Astrocyte (in vitro differentiated cells and primary cell): ENCODE measurements at regions not wholly inside any gene's neighbourhood (a gene's known extent, or its start where the extent isn't known, plus 50 kb on each side); places are given as distances from the start of the nearest gene placed in this dataset.

ENCODE experiments used
- DNase-seq: peaks from one replicate; pipeline ENCODE4 v3.0.0-alpha.2; 2010; ENCODE audit warnings: low read depth
- FAIRE-seq: peaks from 2 replicates; lab custom pipeline; 2011; peaks lifted over from hg19 to GRCh38; lab: Jason Lieb, UNC
- H2AFZ ChIP-seq: 2 replicates; pipeline ENCODE4 v1.6.0; 2012; ENCODE audit warnings: low read depth, low read length, inconsistent platforms
- H3K27ac ChIP-seq: 2 replicates; pipeline ENCODE4 v1.5.1; 2011; ENCODE audit warnings: low read depth, low read length, inconsistent platforms
- H3K27me3 ChIP-seq: 2 replicates; pipeline ENCODE4 v1.6.0; 2011; ENCODE audit warnings: low read length, inconsistent platforms; ENCODE audit not compliant: insufficient read depth
- H3K36me3 ChIP-seq: 2 replicates; pipeline ENCODE4 v1.5.1; 2011; ENCODE audit warnings: low read length, inconsistent platforms; ENCODE audit not compliant: insufficient read depth
- H3K4me1 ChIP-seq: 2 replicates; pipeline ENCODE4 v1.5.1; 2011; ENCODE audit warnings: low read length, inconsistent platforms; ENCODE audit not compliant: insufficient read depth
- H3K4me2 ChIP-seq: 2 replicates; pipeline ENCODE4 v1.6.0; 2012; ENCODE audit warnings: low read length, inconsistent platforms
- H3K4me3 ChIP-seq: 2 replicates; pipeline ENCODE4 v1.5.1; 2011; ENCODE audit warnings: low read depth, mild to moderate bottlenecking, low read length, inconsistent platforms; ENCODE audit not compliant: insufficient read depth
- H3K79me2 ChIP-seq: 2 replicates; pipeline ENCODE4 v1.6.0; 2012; ENCODE audit warnings: mild to moderate bottlenecking, low read length, inconsistent platforms; ENCODE audit not compliant: insufficient read depth
- H3K9ac ChIP-seq: 2 replicates; pipeline ENCODE4 v1.6.0; 2012; ENCODE audit warnings: mild to moderate bottlenecking, low read length, inconsistent platforms
- H3K9me3 ChIP-seq: 2 replicates; pipeline ENCODE4 v1.5.1; 2012; ENCODE audit warnings: low read depth, mild to moderate bottlenecking, low read length, inconsistent platforms; ENCODE audit not compliant: insufficient read depth
- H4K20me1 ChIP-seq: 2 replicates; pipeline ENCODE4 v1.6.0; 2012; ENCODE audit warnings: low read length, inconsistent platforms; ENCODE audit not compliant: insufficient read depth
- H3K27ac Mint-ChIP-seq: one replicate; pipeline ENCODE4 v1.8.0; 2021; ENCODE audit warnings: mild to moderate bottlenecking, mixed read lengths; ENCODE audit not compliant: unreplicated experiment
- H3K27me3 Mint-ChIP-seq: one replicate; pipeline ENCODE4 v1.8.0; 2021; ENCODE audit warnings: low read depth, mixed read lengths; ENCODE audit not compliant: unreplicated experiment
- H3K36me3 Mint-ChIP-seq: one replicate; pipeline ENCODE4 v1.8.0; 2021; ENCODE audit warnings: low read depth, mixed read lengths; ENCODE audit not compliant: unreplicated experiment
- H3K4me1 Mint-ChIP-seq: one replicate; pipeline ENCODE4 v1.8.0; 2021; ENCODE audit warnings: low read depth, mixed read lengths; ENCODE audit not compliant: unreplicated experiment
- H3K4me3 Mint-ChIP-seq: one replicate; pipeline ENCODE4 v1.8.0; 2021; ENCODE audit warnings: mild to moderate bottlenecking, moderate library complexity, mixed read lengths; ENCODE audit not compliant: unreplicated experiment
- H3K9me3 Mint-ChIP-seq: one replicate; pipeline ENCODE4 v1.8.0; 2021; ENCODE audit warnings: mild to moderate bottlenecking, mixed read lengths; ENCODE audit not compliant: unreplicated experiment
- CTCF ChIP-seq: IDR thresholded peaks from 2 replicates; pipeline ENCODE4 v1.5.1; 2011; ENCODE audit warnings: low read depth, mild to moderate bottlenecking, inconsistent platforms, low read length, moderate library complexity; ENCODE audit not compliant: insufficient read depth
- EZH2 ChIP-seq: IDR thresholded peaks from 2 replicates; pipeline ENCODE4 v1.6.1; 2012; ENCODE audit warnings: mild to moderate bottlenecking, low read length, inconsistent platforms; ENCODE audit not compliant: insufficient read depth

GRCh38 chr6:48834706-48835105 is 628.3 kb downstream of the MMUT start:
- H3K4me1 Mint-ChIP-seq: peaks cover 12% of the 10 kb centered on the region
- H3K36me3 ChIP-seq: no peaks in the 10 kb centered on the region
- H3K9me3 ChIP-seq: no peaks in the 10 kb centered on the region
- TF ChIP-seq EZH2: no peak
- no peak for TF ChIP-seq CTCF
- H3K27me3 Mint-ChIP-seq: no peaks in the 10 kb centered on the region
- no peak overlapping the region for H3K9ac ChIP-seq
- no peak overlapping the region for H3K4me2 ChIP-seq
- no peak for FAIRE-seq
- no peaks in the 10 kb centered on the region for H3K4me1 ChIP-seq
- H4K20me1 ChIP-seq: no peaks in the 10 kb centered on the region
- no peak overlapping the region for H3K4me3 Mint-ChIP-seq
- no peak overlapping the region for H3K27ac Mint-ChIP-seq
- no peak for DNase-seq
- no peak overlapping the region for H3K4me3 ChIP-seq
- H3K36me3 Mint-ChIP-seq: no peaks in the 10 kb centered on the region
- no peak overlapping the region for H2AFZ ChIP-seq
- no peak overlapping the region for H3K27ac ChIP-seq
- no peaks in the 10 kb centered on the region for H3K27me3 ChIP-seq
- no peaks in the 10 kb centered on the region for H3K79me2 ChIP-seq
- no peaks in the 10 kb centered on the region for H3K9me3 Mint-ChIP-seq

GRCh38 chr6:48833916-48834315 is 629.1 kb downstream of the MMUT start:
- no peak overlapping the region for H2AFZ ChIP-seq
- Mint-ChIP-seq H3K4me1 (peaks cover 12% of the 10 kb centered on the region), H3K36me3 (no peaks in the 10 kb centered on the region), H3K9me3 (no peaks in the 10 kb centered on the region), H3K4me3 (no peak overlapping the region), H3K27ac (no peak overlapping the region), H3K27me3 (no peaks in the 10 kb centered on the region)
- H4K20me1 ChIP-seq: no peaks in the 10 kb centered on the region
- no peaks in the 10 kb centered on the region for H3K27me3 ChIP-seq
- DNase-seq (no peak), FAIRE-seq (no peak)
- H3K36me3 ChIP-seq: no peaks in the 10 kb centered on the region
- H3K79me2 ChIP-seq: no peaks in the 10 kb centered on the region
- no peak overlapping the region for H3K4me2 ChIP-seq
- H3K9ac ChIP-seq: no peak overlapping the region
- no peak overlapping the region for H3K4me3 ChIP-seq
- H3K4me1 ChIP-seq: no peaks in the 10 kb centered on the region
- H3K27ac ChIP-seq: no peak overlapping the region
- no peak for TF ChIP-seq EZH2
- TF ChIP-seq CTCF: no peak
- no peaks in the 10 kb centered on the region for H3K9me3 ChIP-seq

- peaks cover 19% of the 10 kb centered on the region for H3K4me1 Mint-ChIP-seq
Measured at GRCh38 chr6:48826901-48827701, 636.0 kb downstream of the MMUT start.

More at GRCh38 chr6:48826901-48827701, 636.0 kb downstream of the MMUT start:
- Histone ChIP-seq H3K9ac (peak overlapping the region; percentile 79), H3K4me1 (peaks cover 23% of the 10 kb centered on the region), H3K9me3 (no peaks in the 10 kb centered on the region), H3K27me3 (no peaks in the 10 kb centered on the region), H3K36me3 (no peaks in the 10 kb centered on the region), H3K79me2 (no peaks in the 10 kb centered on the region), H3K4me3 (peak overlapping the region; percentile 31), H2AFZ (no peak overlapping the region), H3K27ac (peak overlapping the region; percentile 95), H3K4me2 (peak overlapping the region; percentile 71), H4K20me1 (no peaks in the 10 kb centered on the region)
- TF ChIP-seq CTCF (no peak), EZH2 (no peak)
- no peak overlapping the region for H3K4me3 Mint-ChIP-seq
- peak; percentile 78 for FAIRE-seq
- no peaks in the 10 kb centered on the region for H3K9me3 Mint-ChIP-seq
- peak; percentile 99 for DNase-seq
- H3K36me3 Mint-ChIP-seq: no peaks in the 10 kb centered on the region
- peak overlapping the region; percentile 95 for H3K27ac Mint-ChIP-seq
- H3K27me3 Mint-ChIP-seq: no peaks in the 10 kb centered on the region
